HCT116 (cell line): ENCODE measurements at regions not wholly inside any gene's neighbourhood (a gene's known extent, or its start where the extent isn't known, plus 50 kb on each side); places are given as distances from the start of the nearest gene placed in this dataset.

Experiments
- ATAC-seq: fragments of 200-7000 bp; cut with Tn5 transposase; 2 replicates; pipeline ENCODE4 v1.9.1; 2020; ENCODE audit warnings: mild to moderate bottlenecking, moderate library complexity
- BruUV-seq: library from RNA; stranded (reverse); fragments of 400-500 nt; replicated peaks from 2 replicates; lab custom pipeline; 2021; lab: Mats Ljungman, UMichigan
- CTCF ChIA-PET: fragments of 300-600 bp; sonication (Branson Sonifier 250); formaldehyde crosslinking; loops from one replicate; lab custom pipeline; 2021; ENCODE audit warnings: antibody characterized with exemption; lab: Charles Lee
- POLR2A ChIA-PET: fragments of 300-600, 350-600 bp; sonication (Branson Sonifier 250); formaldehyde crosslinking; loops from one replicate; lab custom pipeline; 2021; ENCODE audit warnings: antibody characterized with exemption; lab: Charles Lee
- RAD21 ChIA-PET, 2 experiments: fragments of 300-600 bp; sonication (Branson Sonifier 250); formaldehyde crosslinking; loops; one replicate each; lab custom pipeline; 2023; ENCODE audit warnings: low total read pairs in 2 of 2; ENCODE audit not compliant: uncharacterized antibody in 2 of 2, unreplicated experiment in 2 of 2, low non-redundant PET in 1 of 2; lab: Charles Lee
- DNase-seq: peaks from one replicate; pipeline ENCODE4 v3.0.0-alpha.2; 2010; ENCODE audit warnings: low read depth, low spot score
- H2AFZ ChIP-seq: fragments of 200-600 bp; shearing (Covaris generic), sonication (generic); 2 replicates; pipeline ENCODE4 v1.6.1; 2017; ENCODE audit warnings: low read depth, mixed run types, mixed read lengths, antibody characterized with exemption, low read length; ENCODE audit not compliant: poor library complexity, severe bottlenecking
- H3K27ac ChIP-seq: 2 replicates; pipeline ENCODE4 v1.5.1; 2012; ENCODE audit warnings: low read depth, low read length
- H3K27me3 ChIP-seq: fragments of 200-600 bp; sonication (generic); 2 replicates; pipeline ENCODE4 v1.6.1; 2016; ENCODE audit warnings: mixed run types, low read length, mixed read lengths; ENCODE audit not compliant: insufficient read depth
- H3K36me3 ChIP-seq, 2 experiments: fragments of 200-500 bp in 1 of 2; fragments of 200-600 bp in 1 of 2; sonication (Bioruptor generic) in 1 of 2; sonication (generic) in 1 of 2; 2 replicates each; pipeline versions ENCODE4 v1.5.1 to v1.6.1; 2014 to 2016; ENCODE audit warnings: low read length in 2 of 2, inconsistent platforms in 1 of 2, mixed read lengths in 1 of 2, mixed run types in 1 of 2; ENCODE audit not compliant: insufficient read depth in 2 of 2, control insufficient read depth in 1 of 2
- H3K4me1 ChIP-seq, 2 experiments: fragments of 200-600 bp in 1 of 2; sonication (generic) in 1 of 2; 2 replicates each; pipeline versions ENCODE4 v1.5.1 to v1.6.1; 2012 to 2017; ENCODE audit warnings: low read length in 2 of 2, inconsistent platforms in 1 of 2, mild to moderate bottlenecking in 1 of 2, mixed read lengths in 1 of 2, mixed run types in 1 of 2, moderate library complexity in 1 of 2; ENCODE audit not compliant: insufficient read depth in 2 of 2, control insufficient read depth in 1 of 2
- H3K4me2 ChIP-seq: fragments of 200-600 bp; sonication (generic); 2 replicates; pipeline ENCODE4 v1.6.1; 2017; ENCODE audit warnings: mixed run types, low read length, mixed read lengths
- H3K4me3 ChIP-seq, 2 experiments: fragments of 200-600 bp in 1 of 2; sonication (generic) in 1 of 2; replicated peaks in 1 of 2; 2 replicates each; pipeline ENCODE4 v1.5.1; 2011 to 2016; ENCODE audit warnings: low read length in 2 of 2, control low read depth in 1 of 2, low read depth in 1 of 2, mild to moderate bottlenecking in 1 of 2, mixed read lengths in 1 of 2, mixed run types in 1 of 2
- H3K79me2 ChIP-seq: fragments of 200-600 bp; sonication (generic); 2 replicates; pipeline ENCODE4 v1.6.1; 2017; ENCODE audit warnings: mild to moderate bottlenecking, mixed run types, low read length, moderate library complexity, mixed read lengths; ENCODE audit not compliant: insufficient read depth
- H3K9ac ChIP-seq: fragments of 200-600 bp; sonication (generic); 2 replicates; pipeline ENCODE4 v1.6.1; 2016; ENCODE audit warnings: low read length, mixed read lengths
- H3K9me2 ChIP-seq: fragments of 200-600 bp; sonication (generic), shearing (Covaris generic); 2 replicates; pipeline ENCODE4 v1.6.1; 2017; ENCODE audit warnings: mixed run types, mild to moderate bottlenecking, moderate library complexity; ENCODE audit not compliant: insufficient read depth
- H3K9me3 ChIP-seq, 2 experiments: fragments of 200-500 bp in 1 of 2; fragments of 200-600 bp in 1 of 2; sonication (Bioruptor generic) in 1 of 2; sonication (generic) in 1 of 2; 2 replicates each; pipeline ENCODE4 v1.6.1; 2014 to 2017; ENCODE audit warnings: low read length in 2 of 2, mixed read lengths in 2 of 2, inconsistent platforms in 1 of 2, low read depth in 1 of 2, mild to moderate bottlenecking in 1 of 2, mixed run types in 1 of 2, moderate library complexity in 1 of 2; ENCODE audit not compliant: control insufficient read depth in 1 of 2, insufficient read depth in 1 of 2
- H4K20me1 ChIP-seq: fragments of 200-600 bp; sonication (generic), shearing (Covaris generic); 2 replicates; pipeline ENCODE4 v1.6.1; 2017; ENCODE audit warnings: mixed run types, mild to moderate bottlenecking, moderate library complexity; ENCODE audit not compliant: insufficient read depth
- ATF3 ChIP-seq: IDR thresholded peaks from 2 replicates; pipeline ENCODE4 v1.6.1; 2012
- CBX3 ChIP-seq: IDR thresholded peaks from 2 replicates; pipeline ENCODE4 v1.6.1; 2012; ENCODE audit warnings: low read depth
- CEBPB ChIP-seq: IDR thresholded peaks from 2 replicates; pipeline ENCODE4 v1.6.1; 2012; ENCODE audit warnings: low read depth
- CTCF ChIP-seq, 3 experiments: fragments of 200-600 bp in 1 of 3; sonication (generic) in 1 of 3; IDR thresholded peaks in 2 of 3; conservative IDR thresholded peaks in 1 of 3; 2 replicates each; pipeline ENCODE4 v1.5.1; 2012 to 2017; ENCODE audit warnings: low read depth in 2 of 3, low read length in 2 of 3, antibody characterized with exemption in 1 of 3, borderline replicate concordance in 1 of 3, control low read depth in 1 of 3, mild to moderate bottlenecking in 1 of 3, mixed read lengths in 1 of 3, mixed run types in 1 of 3, moderate library complexity in 1 of 3; ENCODE audit not compliant: insufficient read depth in 1 of 3
- ELF1 ChIP-seq: IDR thresholded peaks from 2 replicates; pipeline ENCODE4 v1.6.1; 2012; ENCODE audit warnings: low read depth, borderline replicate concordance
- EZH2 ChIP-seq: fragments of 200-600 bp; sonication (generic); IDR thresholded peaks from 2 replicates; pipeline ENCODE4 v1.6.1; 2017; ENCODE audit warnings: antibody characterized with exemption, mixed run types
- EZH2phosphoT487 ChIP-seq: fragments of 200-600 bp; IDR thresholded peaks from 2 replicates; pipeline ENCODE4 v1.6.1; 2018; ENCODE audit warnings: antibody characterized with exemption, borderline replicate concordance
- FOSL1 ChIP-seq: IDR thresholded peaks from 2 replicates; pipeline ENCODE4 v1.6.1; 2012; ENCODE audit warnings: low read depth
- JUND ChIP-seq: IDR thresholded peaks from 2 replicates; pipeline ENCODE4 v1.6.1; 2012
- MAX ChIP-seq: IDR thresholded peaks from 2 replicates; pipeline ENCODE4 v1.6.1; 2012
- POLR2AphosphoS5 ChIP-seq: IDR thresholded peaks from 2 replicates; pipeline ENCODE4 v1.6.1; 2011; ENCODE audit warnings: mild to moderate bottlenecking, low read depth, low read length, moderate library complexity
- REST ChIP-seq: IDR thresholded peaks from 2 replicates; pipeline ENCODE4 v1.6.1; 2012; ENCODE audit warnings: low read depth
- SIN3A ChIP-seq: IDR thresholded peaks from 2 replicates; pipeline ENCODE4 v1.6.1; 2012; ENCODE audit warnings: low read depth
- SP1 ChIP-seq: IDR thresholded peaks from 2 replicates; pipeline ENCODE4 v1.6.1; 2012; ENCODE audit warnings: low read depth
- YY1 ChIP-seq: IDR thresholded peaks from 2 replicates; pipeline ENCODE4 v1.6.1; 2011; ENCODE audit warnings: low read length, low read depth, moderate library complexity, mild to moderate bottlenecking; ENCODE audit not compliant: insufficient replicate concordance; ENCODE audit errors: extremely low read depth
- ZBTB33 ChIP-seq: IDR thresholded peaks from 2 replicates; pipeline ENCODE4 v1.6.1; 2011; ENCODE audit warnings: mild to moderate bottlenecking, low read length, moderate library complexity; ENCODE audit not compliant: insufficient replicate concordance; ENCODE audit errors: extremely low read depth
- ZFX ChIP-seq: fragments of 450-650 bp; IDR thresholded peaks from 2 replicates; pipeline ENCODE4 v1.6.1; 2017
- ZNF274 ChIP-seq: fragments of 200-500 bp; sonication (Bioruptor generic); IDR thresholded peaks from 2 replicates; pipeline ENCODE4 v1.6.1; 2014; ENCODE audit warnings: mild to moderate bottlenecking, low read depth, low read length, inconsistent platforms
- intact Hi-C: fragments of 100-400 bp; cut with micrococcal nuclease; formaldehyde crosslinking; loops from 2 replicates; pipeline ENCODE4 v1.10.0; 2022

GRCh38 chr18:40423291-40423690 lies 1531.7 kb upstream of the PIK3C3 start:
- DNase-seq (no peak), ATAC-seq (no peak)
- no peak overlapping the region for H3K9ac ChIP-seq
- ChIA-PET CTCF (no interaction called here), POLR2A (no interaction called here), RAD21 (no interaction called here)
- H3K27me3 ChIP-seq, result no peaks in the 10 kb centered on the region
- H3K4me2 ChIP-seq, result no peak overlapping the region
- no peaks in the 10 kb centered on the region for H4K20me1 ChIP-seq
- TF ChIP-seq EZH2phosphoT487, result no peak
- no peak for TF ChIP-seq ZBTB33
- no peak for TF ChIP-seq ZFX
- no peak for TF ChIP-seq ATF3
- TF ChIP-seq YY1, result no peak
- no peak for TF ChIP-seq JUND
- no peak for TF ChIP-seq SIN3A
- TF ChIP-seq REST, result no peak
- no peak for TF ChIP-seq SP1
- TF ChIP-seq FOSL1, result no peak
- no peak for TF ChIP-seq CEBPB
- no peak for TF ChIP-seq ZNF274
- no peak for TF ChIP-seq MAX
- no peak for TF ChIP-seq CTCF (IDR thresholded peaks at IDR 0.05 in 2 of 3, conservative IDR thresholded peaks at IDR 0.05 in 1 of 3; ENCODE audit: borderline replicate concordance in 1 of 3, insufficient read depth in 1 of 3, low read depth in 2 of 3, low read length in 2 of 3)
- TF ChIP-seq CBX3, result no peak
- TF ChIP-seq ELF1, result no peak
- no peak for TF ChIP-seq POLR2AphosphoS5
- TF ChIP-seq EZH2, result no peak
- BruUV-seq, result no TSS peak
- H3K79me2 ChIP-seq, result no peaks in the 10 kb centered on the region
- H3K9me2 ChIP-seq, result no peaks in the 10 kb centered on the region
- H3K9me3 ChIP-seq, result peaks cover 4 to 12% of the 10 kb centered on the region in 2 experiments; a peak in 2 of 4 replicates
- H3K27ac ChIP-seq, result no peak overlapping the region
- no peaks in the 10 kb centered on the region for H3K4me1 ChIP-seq
- no peak overlapping the region for H3K4me3 ChIP-seq
- no peak overlapping the region for H2AFZ ChIP-seq
- H3K36me3 ChIP-seq, result no peaks in the 10 kb centered on the region
- intact Hi-C loops, result loop anchor here (5.0 kb wide), 1 partner anchor 236 kb away; no protein-coding TSS in a partner anchor
